ENCODE measurements at regions not wholly inside any gene's neighbourhood (a gene's known extent, or its start where the extent isn't known, plus 50 kb on each side); places are given as distances from the start of the nearest gene placed in this dataset.

- TF ChIP-seq, protein P1, sequence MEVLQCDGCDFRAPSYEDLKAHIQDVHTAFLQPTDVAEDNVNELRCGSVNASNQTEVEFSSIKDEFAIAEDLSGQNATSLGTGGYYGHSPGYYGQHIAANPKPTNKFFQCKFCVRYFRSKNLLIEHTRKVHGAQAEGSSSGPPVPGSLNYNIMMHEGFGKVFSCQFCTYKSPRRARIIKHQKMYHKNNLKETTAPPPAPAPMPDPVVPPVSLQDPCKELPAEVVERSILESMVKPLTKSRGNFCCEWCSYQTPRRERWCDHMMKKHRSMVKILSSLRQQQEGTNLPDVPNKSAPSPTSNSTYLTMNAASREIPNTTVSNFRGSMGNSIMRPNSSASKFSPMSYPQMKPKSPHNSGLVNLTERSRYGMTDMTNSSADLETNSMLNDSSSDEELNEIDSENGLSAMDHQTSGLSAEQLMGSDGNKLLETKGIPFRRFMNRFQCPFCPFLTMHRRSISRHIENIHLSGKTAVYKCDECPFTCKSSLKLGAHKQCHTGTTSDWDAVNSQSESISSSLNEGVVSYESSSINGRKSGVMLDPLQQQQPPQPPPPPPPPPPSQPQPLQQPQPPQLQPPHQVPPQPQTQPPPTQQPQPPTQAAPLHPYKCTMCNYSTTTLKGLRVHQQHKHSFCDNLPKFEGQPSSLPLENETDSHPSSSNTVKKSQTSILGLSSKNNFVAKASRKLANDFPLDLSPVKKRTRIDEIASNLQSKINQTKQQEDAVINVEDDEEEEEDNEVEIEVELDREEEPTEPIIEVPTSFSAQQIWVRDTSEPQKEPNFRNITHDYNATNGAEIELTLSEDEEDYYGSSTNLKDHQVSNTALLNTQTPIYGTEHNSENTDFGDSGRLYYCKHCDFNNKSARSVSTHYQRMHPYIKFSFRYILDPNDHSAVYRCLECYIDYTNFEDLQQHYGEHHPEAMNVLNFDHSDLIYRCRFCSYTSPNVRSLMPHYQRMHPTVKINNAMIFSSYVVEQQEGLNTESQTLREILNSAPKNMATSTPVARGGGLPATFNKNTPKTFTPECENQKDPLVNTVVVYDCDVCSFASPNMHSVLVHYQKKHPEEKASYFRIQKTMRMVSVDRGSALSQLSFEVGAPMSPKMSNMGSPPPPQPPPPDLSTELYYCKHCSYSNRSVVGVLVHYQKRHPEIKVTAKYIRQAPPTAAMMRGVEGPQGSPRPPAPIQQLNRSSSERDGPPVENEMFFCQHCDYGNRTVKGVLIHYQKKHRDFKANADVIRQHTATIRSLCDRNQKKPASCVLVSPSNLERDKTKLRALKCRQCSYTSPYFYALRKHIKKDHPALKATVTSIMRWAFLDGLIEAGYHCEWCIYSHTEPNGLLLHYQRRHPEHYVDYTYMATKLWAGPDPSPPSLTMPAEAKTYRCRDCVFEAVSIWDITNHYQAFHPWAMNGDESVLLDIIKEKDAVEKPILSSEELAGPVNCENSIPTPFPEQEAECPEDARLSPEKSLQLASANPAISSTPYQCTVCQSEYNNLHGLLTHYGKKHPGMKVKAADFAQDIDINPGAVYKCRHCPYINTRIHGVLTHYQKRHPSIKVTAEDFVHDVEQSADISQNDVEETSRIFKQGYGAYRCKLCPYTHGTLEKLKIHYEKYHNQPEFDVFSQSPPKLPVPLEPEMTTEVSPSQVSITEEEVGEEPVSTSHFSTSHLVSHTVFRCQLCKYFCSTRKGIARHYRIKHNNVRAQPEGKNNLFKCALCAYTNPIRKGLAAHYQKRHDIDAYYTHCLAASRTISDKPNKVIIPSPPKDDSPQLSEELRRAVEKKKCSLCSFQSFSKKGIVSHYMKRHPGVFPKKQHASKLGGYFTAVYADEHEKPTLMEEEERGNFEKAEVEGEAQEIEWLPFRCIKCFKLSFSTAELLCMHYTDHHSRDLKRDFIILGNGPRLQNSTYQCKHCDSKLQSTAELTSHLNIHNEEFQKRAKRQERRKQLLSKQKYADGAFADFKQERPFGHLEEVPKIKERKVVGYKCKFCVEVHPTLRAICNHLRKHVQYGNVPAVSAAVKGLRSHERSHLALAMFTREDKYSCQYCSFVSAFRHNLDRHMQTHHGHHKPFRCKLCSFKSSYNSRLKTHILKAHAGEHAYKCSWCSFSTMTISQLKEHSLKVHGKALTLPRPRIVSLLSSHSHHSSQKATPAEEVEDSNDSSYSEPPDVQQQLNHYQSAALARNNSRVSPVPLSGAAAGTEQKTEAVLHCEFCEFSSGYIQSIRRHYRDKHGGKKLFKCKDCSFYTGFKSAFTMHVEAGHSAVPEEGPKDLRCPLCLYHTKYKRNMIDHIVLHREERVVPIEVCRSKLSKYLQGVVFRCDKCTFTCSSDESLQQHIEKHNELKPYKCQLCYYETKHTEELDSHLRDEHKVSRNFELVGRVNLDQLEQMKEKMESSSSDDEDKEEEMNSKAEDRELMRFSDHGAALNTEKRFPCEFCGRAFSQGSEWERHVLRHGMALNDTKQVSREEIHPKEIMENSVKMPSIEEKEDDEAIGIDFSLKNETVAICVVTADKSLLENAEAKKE (CRISPR knock-in tag; IDR thresholded peaks at IDR 0.05), result no peak
- no peak for TF ChIP-seq NANOG (IDR thresholded peaks at IDR 0.05; ENCODE audit: borderline replicate concordance)
- no peak for TF ChIP-seq EZH2phosphoT487 (IDR thresholded peaks at IDR 0.05; ENCODE audit: unreplicated experiment)
- TF ChIP-seq, protein P2, sequence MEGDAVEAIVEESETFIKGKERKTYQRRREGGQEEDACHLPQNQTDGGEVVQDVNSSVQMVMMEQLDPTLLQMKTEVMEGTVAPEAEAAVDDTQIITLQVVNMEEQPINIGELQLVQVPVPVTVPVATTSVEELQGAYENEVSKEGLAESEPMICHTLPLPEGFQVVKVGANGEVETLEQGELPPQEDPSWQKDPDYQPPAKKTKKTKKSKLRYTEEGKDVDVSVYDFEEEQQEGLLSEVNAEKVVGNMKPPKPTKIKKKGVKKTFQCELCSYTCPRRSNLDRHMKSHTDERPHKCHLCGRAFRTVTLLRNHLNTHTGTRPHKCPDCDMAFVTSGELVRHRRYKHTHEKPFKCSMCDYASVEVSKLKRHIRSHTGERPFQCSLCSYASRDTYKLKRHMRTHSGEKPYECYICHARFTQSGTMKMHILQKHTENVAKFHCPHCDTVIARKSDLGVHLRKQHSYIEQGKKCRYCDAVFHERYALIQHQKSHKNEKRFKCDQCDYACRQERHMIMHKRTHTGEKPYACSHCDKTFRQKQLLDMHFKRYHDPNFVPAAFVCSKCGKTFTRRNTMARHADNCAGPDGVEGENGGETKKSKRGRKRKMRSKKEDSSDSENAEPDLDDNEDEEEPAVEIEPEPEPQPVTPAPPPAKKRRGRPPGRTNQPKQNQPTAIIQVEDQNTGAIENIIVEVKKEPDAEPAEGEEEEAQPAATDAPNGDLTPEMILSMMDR (conservative IDR thresholded peaks at IDR 0.05; ENCODE audit: low read depth in 2 of 2), result no peak
- no peak for TF ChIP-seq ZNF114 (CRISPR knock-in tag; IDR thresholded peaks at IDR 0.05)
These were observed 138.5 kb upstream of the LGALSL start (continued) for GRCh38 chr2:64315291-64315960.

GRCh38 chr2:64317707-64318475 lies 136.1 kb upstream of the LGALSL start:
- Mint-ChIP-seq H3K4me1 (peaks cover 11% of the 10 kb centered on the region), H3K36me3 (ENCODE audit: low read depth) (no peaks in the 10 kb centered on the region), H3K27ac (no peak overlapping the region), H3K4me3 (no peak overlapping the region), H3K9me3 (no peaks in the 10 kb centered on the region; the same call in 2 of the 3 replicates), H3K27me3 (ENCODE audit: insufficient read depth, low read depth, poor library complexity) (peaks cover 6% of the 10 kb centered on the region)
- Histone ChIP-seq H3K27me3 (ENCODE audit: insufficient read depth) (no peaks in the 10 kb centered on the region), H3K79me2 (replicated peaks; ENCODE audit: insufficient read depth) (no peaks in the 10 kb centered on the region), H3K4me2 (no peak overlapping the region), H3K36me3 (ENCODE audit: insufficient read depth) (no peaks in the 10 kb centered on the region), H2AFZ (no peak overlapping the region), H3K9me2 (ENCODE audit: insufficient read depth) (peaks cover 19% of the 10 kb centered on the region), H3K4me3 (no peak overlapping the region), H3K27ac (ENCODE audit: low read depth) (no peak overlapping the region), H3K4me1 (ENCODE audit: insufficient read depth) (0 out of 2 replicates have a peak, but pooled peaks cover 1% of the 10 kb centered on the region), H3F3A (replicated peaks; ENCODE audit: low read depth) (no peaks in the 10 kb centered on the region), H4K20me1 (replicated peaks; ENCODE audit: insufficient read depth) (no peaks in the 10 kb centered on the region)
- no peak for ATAC-seq
- no peak for DNase-seq (ENCODE audit: low spot score)
- TF ChIP-seq, protein P1 (CRISPR knock-in tag; IDR thresholded peaks at IDR 0.05), result no peak
- TF ChIP-seq POLR2AphosphoS5 (IDR thresholded peaks at IDR 0.05; ENCODE audit: low read depth), result no peak

Measured in GM23338 (cell line).